Caki2 (cell line): ENCODE measurements at regions not wholly inside any gene's neighbourhood (a gene's known extent, or its start where the extent isn't known, plus 50 kb on each side); places are given as distances from the start of the nearest gene placed in this dataset.
"Not testable (repeated sequence)": the region's sequence is repeated elsewhere in the genome, so short reads cannot be mapped to it uniquely, and the experiment has no call there.

Experiments used
- DNase-seq: peaks from one replicate; pipeline ENCODE4 v3.0.0-alpha.2; 2015; ENCODE audit warnings: low read depth
- in situ Hi-C: cut with HindIII; loops from 2 replicates; pipeline ENCODE4 v1.10.0; 2016; ENCODE audit warnings: low sequenced_read_pairs, low pct_unique_long_range_greater_than_20kb, mixed read lengths

- DNase-seq: no peak
- in situ Hi-C loops: no loop called here
Observed at GRCh38 chr1:76687307-76688175, 179.7 kb upstream of the ST6GALNAC5 start.

GRCh38 chr1:76690766-76691165 is 176.5 kb upstream of the ST6GALNAC5 start:
- in situ Hi-C loops: no loop called here
- no peak for DNase-seq

- no peak for DNase-seq
Observed at GRCh38 chr1:76695535-76695934, 171.7 kb upstream of the ST6GALNAC5 start.

GRCh38 chr1:76697361-76697760 is 169.9 kb upstream of the ST6GALNAC5 start:
- DNase-seq: no peak
- in situ Hi-C loops: no loop called here

More at GRCh38 chr1:76695535-76695934, 171.7 kb upstream of the ST6GALNAC5 start:
- in situ Hi-C loops: no loop called here

- in situ Hi-C loops, DNase-seq: not testable (repeated sequence)
Observed at GRCh38 chr1:76699646-76700045, 167.6 kb upstream of the ST6GALNAC5 start.

- DNase-seq, in situ Hi-C loops: not testable (repeated sequence)
Observed at GRCh38 chr1:76700200-76700599, 167.1 kb upstream of the ST6GALNAC5 start.

GRCh38 chr1:76705560-76705959 is 161.7 kb upstream of the ST6GALNAC5 start:
- in situ Hi-C loops: no loop called here
- no peak for DNase-seq

GRCh38 chr1:76713535-76713934 is 153.7 kb upstream of the ST6GALNAC5 start:
- no peak for DNase-seq
- in situ Hi-C loops: no loop called here

GRCh38 chr1:76715474-76715873 is 151.8 kb upstream of the ST6GALNAC5 start:
- in situ Hi-C loops: no loop called here
- no peak for DNase-seq

GRCh38 chr1:76723949-76724348 is 143.3 kb upstream of the ST6GALNAC5 start:
- no peak for DNase-seq
- in situ Hi-C loops: no loop called here

GRCh38 chr1:76724816-76725215 is 142.5 kb upstream of the ST6GALNAC5 start:
- DNase-seq: no peak
- in situ Hi-C loops: no loop called here

- no peak for DNase-seq
Observed at GRCh38 chr1:76725864-76726619, 141.2 kb upstream of the ST6GALNAC5 start.

GRCh38 chr1:76727520-76727919 is 139.8 kb upstream of the ST6GALNAC5 start:
- in situ Hi-C loops: no loop called here
- no peak for DNase-seq

More at GRCh38 chr1:76725864-76726619, 141.2 kb upstream of the ST6GALNAC5 start:
- in situ Hi-C loops: no loop called here

GRCh38 chr1:76729142-76729541 is 138.1 kb upstream of the ST6GALNAC5 start:
- in situ Hi-C loops: no loop called here
- DNase-seq: no peak

GRCh38 chr1:76730027-76730426 is 137.3 kb upstream of the ST6GALNAC5 start:
- no peak for DNase-seq
- in situ Hi-C loops: no loop called here

GRCh38 chr1:76738355-76738754 is 128.9 kb upstream of the ST6GALNAC5 start:
- DNase-seq, in situ Hi-C loops: not testable (repeated sequence)

GRCh38 chr1:76740956-76741355 is 126.3 kb upstream of the ST6GALNAC5 start:
- DNase-seq, in situ Hi-C loops: not testable (repeated sequence)

- no peak for DNase-seq
- in situ Hi-C loops: no loop called here
Observed at GRCh38 chr1:76744989-76745388, 122.3 kb upstream of the ST6GALNAC5 start.

- in situ Hi-C loops: no loop called here
- no peak for DNase-seq
Observed at GRCh38 chr1:76746206-76746605, 121.1 kb upstream of the ST6GALNAC5 start.
